HEK293T (cell line): ENCODE measurements at regions not wholly inside any gene's neighbourhood (a gene's known extent, or its start where the extent isn't known, plus 50 kb on each side); places are given as distances from the start of the nearest gene placed in this dataset.

ENCODE experiments used
- BHLHE40 ChIP-seq: fragments of 450-650 bp; IDR thresholded peaks from 2 replicates; pipeline ENCODE4 v1.6.1; 2016; ENCODE audit warnings: mild to moderate bottlenecking, moderate library complexity, borderline replicate concordance
- ELF4 ChIP-seq: fragments of 450-650 bp; IDR thresholded peaks from 2 replicates; pipeline ENCODE4 v1.6.1; 2017; ENCODE audit warnings: antibody characterized with exemption
- FOXA1 ChIP-seq: fragments of 450-650 bp; IDR thresholded peaks from 2 replicates; pipeline ENCODE4 v1.6.1; 2016; ENCODE audit warnings: mild to moderate bottlenecking
- FOXK2 ChIP-seq: fragments of 450-650 bp; IDR thresholded peaks from 2 replicates; pipeline ENCODE4 v1.6.1; 2016; ENCODE audit warnings: mild to moderate bottlenecking
- SUZ12 ChIP-seq: fragments of 450-650 bp; IDR thresholded peaks from 2 replicates; pipeline ENCODE4 v1.6.1; 2016; ENCODE audit warnings: mild to moderate bottlenecking
- TF ChIP-seq, protein P1 (sequence below): fragments of 450-650 bp; IDR thresholded peaks from 2 replicates; pipeline ENCODE4 v1.6.1; 2016

DNA sequence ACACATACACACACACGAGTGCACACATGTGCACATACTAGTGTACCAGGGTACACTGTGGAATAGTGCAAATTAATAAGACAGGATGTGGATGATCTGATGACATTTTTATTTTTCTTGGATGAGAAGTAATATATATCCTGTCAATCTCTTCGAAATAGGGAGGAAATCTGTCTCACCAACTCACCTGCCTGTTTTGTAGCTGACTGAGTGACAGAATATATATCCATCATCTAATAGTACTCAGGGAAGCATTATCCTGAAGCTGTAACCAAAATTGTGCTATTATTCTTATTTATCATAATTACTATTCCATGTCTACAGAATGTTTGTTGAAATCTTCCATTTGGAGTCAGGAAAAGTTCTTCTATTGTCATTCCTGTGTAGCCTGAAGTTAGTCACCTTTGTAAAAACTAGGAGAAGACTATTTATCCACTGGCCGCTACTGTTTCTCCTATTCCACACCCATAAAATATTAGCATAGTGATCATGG, 888.0 kb downstream of the TRAM1L1 start:
- TF ChIP-seq BHLHE40 (no peak), FOXA1 (no peak), ELF4 (no peak), FOXK2 (no peak), SUZ12 (no peak)
- TF ChIP-seq, protein P1, sequence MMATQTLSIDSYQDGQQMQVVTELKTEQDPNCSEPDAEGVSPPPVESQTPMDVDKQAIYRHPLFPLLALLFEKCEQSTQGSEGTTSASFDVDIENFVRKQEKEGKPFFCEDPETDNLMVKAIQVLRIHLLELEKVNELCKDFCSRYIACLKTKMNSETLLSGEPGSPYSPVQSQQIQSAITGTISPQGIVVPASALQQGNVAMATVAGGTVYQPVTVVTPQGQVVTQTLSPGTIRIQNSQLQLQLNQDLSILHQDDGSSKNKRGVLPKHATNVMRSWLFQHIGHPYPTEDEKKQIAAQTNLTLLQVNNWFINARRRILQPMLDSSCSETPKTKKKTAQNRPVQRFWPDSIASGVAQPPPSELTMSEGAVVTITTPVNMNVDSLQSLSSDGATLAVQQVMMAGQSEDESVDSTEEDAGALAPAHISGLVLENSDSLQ = no peak
